ENCODE measurements at regions not wholly inside any gene's neighbourhood (a gene's known extent, or its start where the extent isn't known, plus 50 kb on each side); places are given as distances from the start of the nearest gene placed in this dataset.
A peak's percentile ranks its signal among the peaks of the same experiment; 100 is the strongest.

DNA sequence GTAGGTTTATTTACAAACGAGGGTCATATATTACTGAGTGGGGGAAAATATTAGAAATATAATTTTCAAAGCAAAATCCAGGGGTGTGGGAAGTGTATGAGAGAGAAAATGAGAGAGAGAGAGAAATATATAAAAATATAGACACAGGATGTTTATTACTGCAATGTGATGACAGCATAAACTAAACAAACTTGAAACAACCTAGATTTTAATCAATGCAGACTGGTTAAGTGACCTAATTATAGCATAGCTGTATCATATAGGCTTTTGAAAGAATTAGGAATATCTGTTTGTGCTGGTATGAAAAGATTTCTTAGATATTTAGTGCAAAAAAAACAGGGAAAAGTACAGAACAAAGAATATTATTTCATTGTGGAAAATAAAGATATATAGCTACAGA, 280.5 kb downstream of the ACTL7B start:
- no peak for ATAC-seq
- H3K27me3 Mint-ChIP-seq, result peaks cover 2% of the 10 kb centered on the region
- H3K4me1 Mint-ChIP-seq, result no peaks in the 10 kb centered on the region
- H3K9me3 Mint-ChIP-seq, result no peaks in the 10 kb centered on the region
- H3K4me3 Mint-ChIP-seq, result no peak overlapping the region
- H3K27ac Mint-ChIP-seq, result no peak overlapping the region
- DNase-seq, result no peak
- H3K36me3 Mint-ChIP-seq (ENCODE audit: low read depth), result no peaks in the 10 kb centered on the region

DNA sequence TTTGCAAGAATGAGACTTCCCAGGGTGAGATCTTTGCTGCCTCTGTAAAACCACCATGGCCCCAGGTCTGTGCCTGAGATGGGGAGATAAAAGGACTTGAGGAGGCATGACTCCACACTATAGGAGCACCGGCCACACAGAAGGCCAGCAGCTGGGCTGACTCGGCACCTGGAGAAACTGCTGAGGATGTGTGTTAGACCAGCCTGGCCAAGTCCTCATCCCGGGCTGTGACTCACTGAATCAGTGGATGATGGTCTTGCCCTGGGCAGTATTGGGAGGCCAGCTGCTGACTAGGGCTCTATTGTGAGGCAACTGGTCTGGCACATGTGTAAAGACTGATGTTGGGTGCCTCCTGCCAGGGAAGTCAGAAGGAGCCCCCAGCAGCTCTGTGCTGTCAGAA, 286.2 kb downstream of the ACTL7B start:
- H3K27me3 Mint-ChIP-seq, result peaks cover 2% of the 10 kb centered on the region
- H3K4me1 Mint-ChIP-seq, result no peaks in the 10 kb centered on the region
- DNase-seq (no peak), ATAC-seq (no peak)
- H3K27ac Mint-ChIP-seq, result no peak overlapping the region
- H3K9me3 Mint-ChIP-seq, result no peaks in the 10 kb centered on the region
- no peak overlapping the region for H3K4me3 Mint-ChIP-seq
- H3K36me3 Mint-ChIP-seq (ENCODE audit: low read depth), result no peaks in the 10 kb centered on the region

DNA sequence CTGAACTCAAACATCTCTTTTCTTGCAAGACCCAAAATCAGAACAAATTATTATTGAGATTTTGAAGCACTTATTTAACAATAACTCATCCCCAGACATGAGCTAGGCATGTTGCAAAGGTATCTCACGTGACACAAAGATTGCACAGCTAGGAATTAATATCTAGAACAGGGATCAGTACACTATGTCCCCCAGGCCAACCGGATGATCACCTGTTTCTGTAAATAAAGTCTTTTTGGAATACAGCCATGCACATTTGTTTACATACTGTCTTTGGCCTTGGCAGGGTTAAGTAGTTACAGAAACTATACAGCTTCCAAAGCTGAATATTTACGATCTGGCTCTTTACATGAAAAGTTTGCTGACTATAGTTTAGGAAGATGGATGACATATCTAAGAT, 287.7 kb downstream of the ACTL7B start:
- DNase-seq (no peak), ATAC-seq (no peak)
- H3K27ac Mint-ChIP-seq, result no peak overlapping the region
- H3K27me3 Mint-ChIP-seq, result peaks cover 2% of the 10 kb centered on the region
- no peaks in the 10 kb centered on the region for H3K9me3 Mint-ChIP-seq
- no peak overlapping the region for H3K4me3 Mint-ChIP-seq
- no peaks in the 10 kb centered on the region for H3K36me3 Mint-ChIP-seq (ENCODE audit: low read depth)
- H3K4me1 Mint-ChIP-seq, result no peaks in the 10 kb centered on the region

DNA sequence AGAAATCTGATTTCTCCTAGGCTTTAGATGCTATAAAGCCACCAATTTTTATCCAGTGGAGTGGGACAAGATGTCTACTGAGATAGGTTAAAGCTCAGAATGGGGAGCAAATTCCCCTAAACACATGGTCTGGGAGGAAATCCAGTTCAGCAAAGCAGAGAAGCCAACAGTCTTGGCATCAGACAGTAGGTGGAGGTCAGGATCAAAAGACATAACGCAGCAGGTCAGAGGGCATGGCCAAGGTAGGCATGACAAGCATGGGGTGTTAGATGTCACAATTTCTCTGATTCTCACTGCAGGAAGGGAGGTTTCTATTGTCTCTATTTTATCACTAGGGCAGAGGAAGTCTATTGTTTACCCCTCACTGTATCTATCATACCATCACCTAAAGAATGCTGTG, 288.2 kb downstream of the ACTL7B start:
- H3K27ac Mint-ChIP-seq, result no peak overlapping the region
- H3K4me3 Mint-ChIP-seq, result no peak overlapping the region
- no peaks in the 10 kb centered on the region for H3K36me3 Mint-ChIP-seq (ENCODE audit: low read depth)
- ATAC-seq (no peak), DNase-seq (no peak)
- no peaks in the 10 kb centered on the region for H3K4me1 Mint-ChIP-seq
- peaks cover 2% of the 10 kb centered on the region for H3K27me3 Mint-ChIP-seq
- H3K9me3 Mint-ChIP-seq, result no peaks in the 10 kb centered on the region

DNA sequence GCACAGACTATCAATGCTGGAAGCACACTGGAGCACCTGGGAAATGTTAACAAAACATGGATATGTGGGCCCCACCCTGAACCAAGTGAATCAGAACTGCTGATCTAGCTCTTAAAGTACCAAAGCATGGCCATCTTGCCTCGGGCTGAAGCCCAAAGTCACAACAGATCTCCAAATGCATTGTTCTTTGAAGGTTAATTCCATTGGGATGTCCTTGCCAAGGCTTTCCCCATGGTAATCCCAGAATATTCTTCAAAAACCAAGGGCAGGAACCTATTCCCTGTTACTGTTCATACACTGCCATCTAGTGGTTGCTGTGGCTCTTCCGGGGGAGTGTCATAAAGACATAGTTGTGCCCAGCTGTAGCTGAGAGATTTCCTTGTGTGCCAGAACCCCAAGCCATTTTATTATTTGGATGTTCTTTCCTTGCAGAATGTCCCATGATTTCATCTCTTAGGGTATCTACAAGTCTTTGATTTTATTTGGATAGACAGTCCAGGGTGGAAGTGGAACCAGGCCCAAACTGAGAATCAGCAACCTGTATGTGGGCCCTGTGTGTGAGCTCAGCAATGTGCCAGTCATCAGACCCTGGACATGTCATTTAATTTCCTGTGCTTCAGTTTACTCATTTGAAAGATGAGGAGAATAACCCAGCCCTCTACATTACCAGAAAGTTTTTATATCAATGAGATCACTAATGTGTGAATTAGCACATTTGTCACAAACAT, 290.0 kb downstream of the ACTL7B start:
- H3K9me3 Mint-ChIP-seq, result no peaks in the 10 kb centered on the region
- H3K36me3 Mint-ChIP-seq (ENCODE audit: low read depth), result no peaks in the 10 kb centered on the region
- no peaks in the 10 kb centered on the region for H3K27me3 Mint-ChIP-seq
- DNase-seq, result no peak
- no peak for ATAC-seq
- no peak overlapping the region for H3K4me3 Mint-ChIP-seq
- H3K27ac Mint-ChIP-seq, result no peak overlapping the region
- H3K4me1 Mint-ChIP-seq, result no peaks in the 10 kb centered on the region

DNA sequence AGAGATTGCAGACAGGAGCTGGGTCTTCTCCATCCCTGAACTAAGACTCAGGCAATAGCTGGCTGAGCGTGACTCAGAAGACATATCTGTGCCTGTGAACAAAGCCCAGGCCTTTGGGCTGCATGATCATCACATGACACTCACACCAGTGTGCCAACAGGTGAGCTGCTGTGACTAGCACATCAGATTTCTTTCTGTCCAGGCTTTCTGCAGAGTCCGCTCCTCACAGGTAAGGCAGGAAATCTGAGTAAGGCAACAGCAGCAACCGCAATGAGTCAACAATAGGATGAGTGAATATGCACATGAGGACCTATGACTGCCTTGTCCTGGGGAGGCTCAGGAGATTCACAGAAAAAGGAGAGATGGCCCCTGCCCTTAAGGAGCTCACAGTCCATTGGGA, 293.6 kb downstream of the ACTL7B start:
- no peak for ATAC-seq
- H3K27me3 Mint-ChIP-seq, result no peaks in the 10 kb centered on the region
- no peak overlapping the region for H3K27ac Mint-ChIP-seq
- H3K36me3 Mint-ChIP-seq (ENCODE audit: low read depth), result no peaks in the 10 kb centered on the region
- no peaks in the 10 kb centered on the region for H3K9me3 Mint-ChIP-seq
- DNase-seq, result no peak
- no peak overlapping the region for H3K4me3 Mint-ChIP-seq
- no peaks in the 10 kb centered on the region for H3K4me1 Mint-ChIP-seq

DNA sequence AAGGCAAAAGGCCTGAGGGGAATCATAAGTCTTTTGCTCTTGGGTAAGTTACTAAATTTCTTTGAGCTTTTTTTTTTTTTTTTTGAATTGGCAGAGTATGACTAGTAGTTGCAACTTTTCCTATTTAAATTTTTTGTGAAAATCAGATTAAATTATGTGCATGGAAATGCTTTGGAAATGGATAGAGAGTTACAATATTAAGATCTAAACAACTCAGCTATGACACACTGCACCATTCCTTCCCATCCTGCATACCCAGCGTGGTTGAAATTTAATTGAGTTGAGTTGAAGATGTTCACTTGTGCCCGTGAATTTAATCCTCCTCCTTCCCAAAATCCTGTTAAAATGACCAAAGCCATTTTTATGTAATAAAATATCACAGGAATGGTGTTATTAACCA, 296.4 kb downstream of the ACTL7B start:
- H3K27ac Mint-ChIP-seq, result no peak overlapping the region
- no peaks in the 10 kb centered on the region for H3K4me1 Mint-ChIP-seq
- ATAC-seq (no peak), DNase-seq (no peak)
- no peaks in the 10 kb centered on the region for H3K36me3 Mint-ChIP-seq (ENCODE audit: low read depth)
- H3K27me3 Mint-ChIP-seq, result no peaks in the 10 kb centered on the region
- H3K4me3 Mint-ChIP-seq, result no peak overlapping the region
- no peaks in the 10 kb centered on the region for H3K9me3 Mint-ChIP-seq

DNA sequence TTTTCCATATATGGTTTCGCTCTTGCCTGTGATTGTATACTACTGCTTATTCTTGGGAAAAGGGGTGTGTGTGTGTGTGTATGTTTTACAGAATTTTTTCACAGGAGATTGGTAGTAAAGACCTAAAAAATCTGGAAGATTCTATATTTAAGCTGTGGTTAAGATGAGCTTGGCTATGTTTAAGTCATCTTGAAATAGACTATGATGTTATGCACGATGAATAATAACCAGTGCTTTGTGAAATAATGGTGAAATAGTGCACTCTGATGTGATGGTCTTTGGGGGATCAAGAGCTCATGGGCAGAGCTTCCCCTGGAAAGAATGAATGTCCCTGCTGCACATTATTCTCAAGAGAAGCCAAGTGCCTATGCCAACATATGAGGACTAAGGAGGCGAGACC, 301.0 kb downstream of the ACTL7B start:
- Mint-ChIP-seq H3K27ac (no peak overlapping the region), H3K9me3 (no peaks in the 10 kb centered on the region), H3K27me3 (no peaks in the 10 kb centered on the region), H3K4me1 (no peaks in the 10 kb centered on the region), H3K4me3 (no peak overlapping the region), H3K36me3 (ENCODE audit: low read depth) (no peaks in the 10 kb centered on the region)
- ATAC-seq (no peak), DNase-seq (no peak)

DNA sequence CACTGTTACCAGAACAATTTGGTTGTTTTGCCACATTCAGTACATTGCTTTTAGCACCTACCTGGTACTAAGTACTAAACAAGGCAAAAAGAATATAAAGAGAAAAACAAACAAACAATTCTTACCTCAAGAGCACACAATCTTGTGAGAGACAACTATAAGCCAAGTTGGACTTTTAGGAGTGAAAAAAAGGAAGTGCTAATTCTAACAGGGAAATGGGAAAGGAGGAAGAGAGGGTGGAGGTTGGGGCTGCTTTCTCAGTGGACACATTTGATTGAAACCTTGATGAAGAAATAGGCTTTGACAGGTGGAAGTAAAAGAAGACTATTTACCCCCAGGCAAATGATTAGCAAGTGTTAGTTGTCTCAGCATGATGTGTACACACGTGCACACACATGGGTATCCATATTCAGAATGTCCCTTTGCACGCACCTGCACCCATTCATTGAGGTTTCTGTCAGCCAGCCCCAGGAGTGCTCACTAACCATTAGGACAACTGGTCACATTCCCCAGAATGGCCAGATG, 302.6 kb downstream of the ACTL7B start:
- H3K4me3 Mint-ChIP-seq, result no peak overlapping the region
- H3K27me3 Mint-ChIP-seq, result no peaks in the 10 kb centered on the region
- no peaks in the 10 kb centered on the region for H3K9me3 Mint-ChIP-seq
- no peak overlapping the region for H3K27ac Mint-ChIP-seq
- H3K36me3 Mint-ChIP-seq (ENCODE audit: low read depth), result no peaks in the 10 kb centered on the region
- ATAC-seq (no peak), DNase-seq (no peak)
- no peaks in the 10 kb centered on the region for H3K4me1 Mint-ChIP-seq

DNA sequence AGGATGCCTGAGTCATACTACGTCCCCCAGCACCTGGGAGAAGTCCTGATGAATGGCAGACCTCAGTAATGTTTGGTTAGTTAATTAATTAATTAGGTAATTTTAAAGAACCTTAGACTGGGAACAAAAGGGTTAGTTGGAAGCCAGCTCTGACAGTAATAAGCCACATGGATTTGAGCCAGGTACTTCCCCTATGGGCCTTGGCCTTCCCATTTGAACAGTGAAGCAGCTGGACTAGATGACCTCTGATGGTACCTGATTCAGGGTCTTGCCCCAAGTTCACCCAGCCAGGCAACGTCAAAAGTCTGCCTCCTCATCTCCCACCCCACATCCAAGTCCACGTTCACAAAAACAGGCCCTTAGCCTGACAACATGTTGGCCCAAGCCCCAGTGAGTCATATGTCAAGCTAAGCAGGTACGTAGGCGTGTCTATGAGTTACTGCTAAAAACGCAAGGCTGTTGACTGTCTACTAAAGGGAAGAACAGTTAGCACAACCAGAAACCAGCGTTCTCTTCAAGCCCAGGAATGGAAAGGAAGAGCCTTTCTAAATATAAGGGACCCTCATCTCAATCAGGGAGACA, 303.2 kb downstream of the ACTL7B start:
- no peaks in the 10 kb centered on the region for H3K27me3 Mint-ChIP-seq
- no peak overlapping the region for H3K27ac Mint-ChIP-seq
- H3K36me3 Mint-ChIP-seq (ENCODE audit: low read depth), result no peaks in the 10 kb centered on the region
- no peak overlapping the region for H3K4me3 Mint-ChIP-seq
- no peaks in the 10 kb centered on the region for H3K4me1 Mint-ChIP-seq
- no peaks in the 10 kb centered on the region for H3K9me3 Mint-ChIP-seq
- DNase-seq (no peak), ATAC-seq (peak; percentile 15)

DNA sequence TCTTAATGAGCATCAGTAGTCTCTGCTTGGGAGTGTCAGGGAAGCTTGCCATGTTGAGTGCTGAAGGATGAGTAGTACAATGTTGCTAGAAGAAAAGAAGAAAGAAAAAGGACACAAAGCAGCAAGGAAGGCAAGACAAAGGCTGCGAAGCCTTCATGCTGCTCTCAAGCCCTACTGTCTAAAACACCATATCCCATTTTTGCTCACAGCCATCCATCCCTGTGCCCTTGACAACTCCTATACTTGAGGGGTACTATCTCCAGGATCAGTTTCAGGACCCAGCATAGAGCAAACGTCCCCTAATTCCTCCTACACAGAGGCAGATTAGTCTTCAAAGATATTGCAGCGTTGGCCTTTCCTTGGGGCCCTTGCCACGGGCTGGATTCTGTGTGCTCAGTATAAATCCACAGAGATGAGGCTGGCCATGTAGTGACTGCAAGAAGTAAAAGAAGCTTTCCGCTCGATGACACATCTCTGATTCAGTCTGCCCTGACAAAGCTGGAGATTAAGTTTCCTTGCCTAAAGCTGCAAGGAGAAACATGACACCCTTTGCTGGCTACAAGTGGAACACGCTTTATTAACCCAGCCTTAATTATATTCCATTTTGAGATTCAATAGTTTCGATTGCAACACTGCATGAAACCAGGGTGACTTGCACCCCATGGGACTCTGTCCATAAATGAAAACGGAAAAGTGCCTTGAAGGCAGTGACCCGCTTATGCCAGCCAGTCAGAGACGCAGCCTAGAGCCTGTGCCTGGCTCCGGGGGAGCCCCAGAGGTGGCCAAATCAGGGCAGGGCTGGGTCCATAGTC, 304.6 kb downstream of the ACTL7B start:
- no peak overlapping the region for H3K27ac Mint-ChIP-seq
- H3K27me3 Mint-ChIP-seq, result no peaks in the 10 kb centered on the region
- H3K4me3 Mint-ChIP-seq, result no peak overlapping the region
- H3K36me3 Mint-ChIP-seq (ENCODE audit: low read depth), result no peaks in the 10 kb centered on the region
- H3K4me1 Mint-ChIP-seq, result no peaks in the 10 kb centered on the region
- no peak for DNase-seq
- ATAC-seq, result no peak
- no peaks in the 10 kb centered on the region for H3K9me3 Mint-ChIP-seq

DNA sequence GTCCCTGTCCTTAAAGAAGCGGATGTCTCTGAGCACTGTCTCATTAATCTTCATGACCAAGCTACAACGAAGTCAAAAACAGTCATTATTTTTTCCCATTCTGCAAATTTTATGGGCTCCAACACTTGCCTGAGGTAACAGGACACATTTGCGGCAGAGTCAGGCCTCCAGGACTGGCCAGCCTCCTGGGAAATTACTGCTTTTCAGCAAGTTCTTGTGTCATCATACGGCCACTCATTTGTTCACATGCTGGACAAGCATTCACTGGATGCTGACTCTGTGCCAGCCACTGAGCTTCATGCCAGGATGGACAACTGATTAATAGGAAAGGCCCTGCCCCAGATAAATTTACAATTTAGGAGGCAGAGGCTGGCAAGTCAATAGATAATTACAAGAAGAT, 305.7 kb downstream of the ACTL7B start:
- Mint-ChIP-seq H3K36me3 (ENCODE audit: low read depth) (no peaks in the 10 kb centered on the region), H3K9me3 (no peaks in the 10 kb centered on the region), H3K27me3 (no peaks in the 10 kb centered on the region), H3K4me3 (no peak overlapping the region), H3K4me1 (no peaks in the 10 kb centered on the region), H3K27ac (no peak overlapping the region)
- no peak for DNase-seq
- no peak for ATAC-seq

DNA sequence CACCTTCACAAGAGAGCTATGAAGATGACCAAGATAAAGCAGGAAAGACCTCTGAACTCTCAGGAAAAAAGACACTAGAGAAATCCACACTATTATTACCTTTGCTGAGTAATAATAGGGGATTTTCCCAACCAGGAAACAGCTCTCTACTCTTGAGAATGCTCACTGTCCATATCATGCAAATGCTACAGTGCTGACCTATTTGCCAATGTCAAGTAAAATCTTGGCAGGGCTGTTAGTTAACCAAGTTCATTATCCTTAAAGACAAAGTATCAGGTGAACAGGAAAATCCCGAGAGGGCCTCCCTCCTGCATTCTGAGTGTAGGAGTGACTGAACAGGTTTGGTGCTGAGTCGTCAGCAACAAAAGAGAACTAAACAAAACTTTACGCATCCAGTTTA, 306.6 kb downstream of the ACTL7B start:
- Mint-ChIP-seq H3K27ac (no peak overlapping the region), H3K36me3 (ENCODE audit: low read depth) (no peaks in the 10 kb centered on the region), H3K4me3 (no peak overlapping the region), H3K4me1 (no peaks in the 10 kb centered on the region), H3K27me3 (no peaks in the 10 kb centered on the region), H3K9me3 (no peaks in the 10 kb centered on the region)
- ATAC-seq, result no peak
- no peak for DNase-seq

DNA sequence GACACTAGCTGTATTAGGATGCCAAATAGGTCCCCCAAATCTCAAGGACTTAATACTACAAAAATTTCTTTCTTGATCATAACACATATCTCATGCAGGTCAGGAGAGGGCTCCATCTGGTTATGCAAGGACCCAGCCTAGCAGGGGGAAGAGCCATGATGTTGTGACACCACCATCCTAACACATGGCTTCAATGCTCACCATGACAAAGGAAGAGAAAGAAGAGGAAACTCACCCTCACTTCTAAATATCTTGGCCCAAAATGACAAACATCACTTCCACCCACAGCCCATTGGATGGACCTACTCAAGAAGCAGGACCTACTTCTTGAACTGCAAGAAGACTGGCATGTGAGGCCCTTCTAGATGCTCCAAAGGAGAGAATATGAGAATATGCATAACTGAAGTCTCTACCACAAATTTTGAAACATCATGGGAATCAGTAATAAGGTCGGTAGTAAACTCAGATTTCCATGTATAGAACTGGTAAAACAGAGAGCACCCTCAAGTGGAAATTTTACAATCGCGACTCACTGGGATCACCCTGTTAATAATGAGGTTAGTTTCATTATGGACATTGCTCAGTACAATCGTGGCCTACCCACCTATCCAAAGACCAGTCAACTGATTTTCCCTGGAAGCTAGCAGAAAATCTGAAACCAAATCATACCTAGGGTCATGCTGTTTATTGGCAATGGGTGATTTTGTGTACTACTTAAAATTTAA, 308.2 kb downstream of the ACTL7B start:
- no peak overlapping the region for H3K27ac Mint-ChIP-seq
- no peaks in the 10 kb centered on the region for H3K4me1 Mint-ChIP-seq
- H3K36me3 Mint-ChIP-seq (ENCODE audit: low read depth), result no peaks in the 10 kb centered on the region
- H3K27me3 Mint-ChIP-seq, result no peaks in the 10 kb centered on the region
- no peak overlapping the region for H3K4me3 Mint-ChIP-seq
- no peaks in the 10 kb centered on the region for H3K9me3 Mint-ChIP-seq
- ATAC-seq, result no peak
- no peak for DNase-seq
